Mesendoderm (in vitro differentiated cells): ENCODE measurements at regions not wholly inside any gene's neighbourhood (a gene's known extent, or its start where the extent isn't known, plus 50 kb on each side); places are given as distances from the start of the nearest gene placed in this dataset.
A peak's percentile ranks its signal among the peaks of the same experiment; 100 is the strongest.

Source experiments
- DNase-seq: peaks from one replicate; pipeline ENCODE4 v3.0.0; 2013
- H2AK5ac ChIP-seq: 2 replicates; pipeline ENCODE4 v1.6.1; 2013; ENCODE audit warnings: low read length, inconsistent platforms
- H2BK120ac ChIP-seq: 2 replicates; pipeline ENCODE4 v1.6.1; 2013; ENCODE audit warnings: low read depth, mild to moderate bottlenecking, low read length, moderate library complexity, mixed read lengths
- H2BK15ac ChIP-seq: replicated peaks from 2 replicates; pipeline ENCODE4 v1.6.1; 2013; ENCODE audit warnings: low read depth, mild to moderate bottlenecking, moderate library complexity
- H2BK5ac ChIP-seq: 2 replicates; pipeline ENCODE4 v1.6.1; 2013; ENCODE audit warnings: low read length, inconsistent platforms
- H3K18ac ChIP-seq: 2 replicates; pipeline ENCODE4 v1.6.1; 2013; ENCODE audit warnings: mild to moderate bottlenecking, low read length, mixed read lengths
- H3K23ac ChIP-seq: one replicate; pipeline ENCODE4 v1.6.1; 2013; ENCODE audit warnings: low read length
- H3K27ac ChIP-seq: 2 replicates; pipeline ENCODE4 v1.5.1; 2013; ENCODE audit warnings: low read depth, mild to moderate bottlenecking, inconsistent platforms, low read length, moderate library complexity
- H3K27me3 ChIP-seq: 2 replicates; pipeline ENCODE4 v1.6.1; 2013; ENCODE audit warnings: low read length, control low read depth, mild to moderate bottlenecking, inconsistent platforms; ENCODE audit not compliant: insufficient read depth, poor library complexity
- H3K36me3 ChIP-seq: 2 replicates; pipeline ENCODE4 v1.6.1; 2013; ENCODE audit warnings: low read length, inconsistent platforms; ENCODE audit not compliant: control insufficient read depth, insufficient read depth
- H3K4ac ChIP-seq: one replicate; pipeline ENCODE4 v1.6.1; 2013; ENCODE audit warnings: low read depth, mild to moderate bottlenecking, low read length, moderate library complexity
- H3K4me1 ChIP-seq: 2 replicates; pipeline ENCODE4 v1.6.1; 2013; ENCODE audit warnings: low read depth, low read length, inconsistent platforms; ENCODE audit not compliant: control insufficient read depth
- H3K4me2 ChIP-seq: 2 replicates; pipeline ENCODE4 v1.6.1; 2013; ENCODE audit warnings: low read length
- H3K4me3 ChIP-seq: 2 replicates; pipeline ENCODE4 v1.5.1; 2013; ENCODE audit warnings: mild to moderate bottlenecking, low read length
- H3K56ac ChIP-seq: one replicate; pipeline ENCODE4 v1.6.1; 2013; ENCODE audit warnings: low read length
- H3K79me1 ChIP-seq: 2 replicates; pipeline ENCODE4 v1.6.1; 2013; ENCODE audit warnings: low read length, inconsistent platforms
- H3K79me2 ChIP-seq: 2 replicates; pipeline ENCODE4 v1.6.1; 2013; ENCODE audit warnings: mild to moderate bottlenecking, low read length; ENCODE audit not compliant: control insufficient read depth, insufficient read depth
- H3K9ac ChIP-seq: 2 replicates; pipeline ENCODE4 v1.6.1; 2013; ENCODE audit warnings: low read length, inconsistent platforms
- H4K5ac ChIP-seq: one replicate; pipeline ENCODE4 v1.6.1; 2013; ENCODE audit warnings: low read length
- H4K8ac ChIP-seq: one replicate; pipeline ENCODE4 v1.6.1; 2013; ENCODE audit warnings: low read depth, mild to moderate bottlenecking, control low read depth, low read length, moderate library complexity
- WGBS: extraction: QIAGEN DNeasy Blood & Tissue Kit; methylation state at CpG from one replicate; pipeline ENCODE4 v1.1.7; 2013; ENCODE audit warnings: low lambda C conversion rate, missing lambda C conversion rate; ENCODE audit not compliant: insufficient coverage; ENCODE audit errors: extremely low coverage; 5-methylcytosine and 5-hydroxymethylcytosine counted together

DNA sequence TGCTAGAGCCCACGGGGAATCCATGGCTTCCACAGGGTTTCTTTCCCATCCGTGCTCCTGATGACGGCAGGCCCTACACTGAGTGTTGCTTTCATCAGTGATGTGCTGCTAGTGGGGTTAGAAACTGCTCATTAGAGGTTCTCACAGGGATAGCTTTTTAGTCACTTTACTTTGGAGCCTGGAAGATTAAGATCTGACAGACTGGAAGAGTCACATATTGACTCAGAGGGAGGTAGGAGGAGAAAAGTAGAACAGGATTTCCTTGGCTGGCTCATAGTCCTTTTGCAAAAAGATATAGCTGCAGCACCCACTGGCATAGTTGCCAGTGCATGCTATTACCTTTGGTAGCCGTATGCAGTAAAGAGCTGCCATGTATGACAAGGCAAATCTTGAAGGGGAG lies 890.3 kb downstream of the C6orf118 start:
- Histone ChIP-seq H3K4me1 (no peaks in the 10 kb centered on the region), H3K4me3 (no peak overlapping the region), H3K56ac (no peak overlapping the region), H4K5ac (no peak overlapping the region), H2AK5ac (no peak overlapping the region), H3K18ac (no peak overlapping the region), H2BK120ac (no peak overlapping the region), H3K4ac (no peak overlapping the region), H2BK5ac (no peak overlapping the region), H2BK15ac (no peak overlapping the region), H3K9ac (no peak overlapping the region), H3K79me2 (no peaks in the 10 kb centered on the region), H3K36me3 (no peaks in the 10 kb centered on the region), H3K4me2 (no peak overlapping the region), H3K27me3 (no peaks in the 10 kb centered on the region), H4K8ac (no peak overlapping the region), H3K23ac (no peak overlapping the region), H3K79me1 (no peaks in the 10 kb centered on the region), H3K27ac (no peak overlapping the region)
- DNase-seq: no peak
- WGBS: no CpG with 5 or more reads among the region's 4 CpGs

DNA sequence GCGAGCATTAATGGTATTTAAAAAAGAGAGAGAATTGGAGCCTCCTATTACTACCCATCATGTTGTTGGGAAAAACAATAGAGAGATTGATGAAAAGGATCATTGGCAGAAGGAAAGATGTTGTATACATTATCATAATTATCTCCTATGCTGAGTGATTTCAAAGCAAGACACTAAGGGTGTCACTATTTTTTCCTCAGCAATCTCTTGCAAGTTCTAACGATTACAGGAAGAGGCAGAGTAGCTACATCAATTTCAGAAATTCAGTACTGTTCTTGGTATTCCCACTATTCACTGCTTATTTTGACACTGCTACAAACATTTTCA lies 891.2 kb downstream of the C6orf118 start:
- H2AK5ac ChIP-seq: no peak overlapping the region
- H3K4me1 ChIP-seq: no peaks in the 10 kb centered on the region
- H2BK5ac ChIP-seq: no peak overlapping the region
- H3K9ac ChIP-seq: no peak overlapping the region
- H3K4me3 ChIP-seq: no peak overlapping the region
- no peak overlapping the region for H3K4ac ChIP-seq
- no CpG with 5 or more reads among the region's 2 CpGs for WGBS
- no peak overlapping the region for H3K27ac ChIP-seq
- H3K4me2 ChIP-seq: no peak overlapping the region
- no peaks in the 10 kb centered on the region for H3K27me3 ChIP-seq
- no peak overlapping the region for H3K56ac ChIP-seq
- no peak overlapping the region for H4K5ac ChIP-seq
- no peaks in the 10 kb centered on the region for H3K79me2 ChIP-seq
- no peak overlapping the region for H2BK120ac ChIP-seq
- no peak for DNase-seq
- no peaks in the 10 kb centered on the region for H3K79me1 ChIP-seq
- H3K36me3 ChIP-seq: no peaks in the 10 kb centered on the region
- no peak overlapping the region for H4K8ac ChIP-seq
- no peak overlapping the region for H3K18ac ChIP-seq
- H2BK15ac ChIP-seq: no peak overlapping the region
- H3K23ac ChIP-seq: no peak overlapping the region

DNA sequence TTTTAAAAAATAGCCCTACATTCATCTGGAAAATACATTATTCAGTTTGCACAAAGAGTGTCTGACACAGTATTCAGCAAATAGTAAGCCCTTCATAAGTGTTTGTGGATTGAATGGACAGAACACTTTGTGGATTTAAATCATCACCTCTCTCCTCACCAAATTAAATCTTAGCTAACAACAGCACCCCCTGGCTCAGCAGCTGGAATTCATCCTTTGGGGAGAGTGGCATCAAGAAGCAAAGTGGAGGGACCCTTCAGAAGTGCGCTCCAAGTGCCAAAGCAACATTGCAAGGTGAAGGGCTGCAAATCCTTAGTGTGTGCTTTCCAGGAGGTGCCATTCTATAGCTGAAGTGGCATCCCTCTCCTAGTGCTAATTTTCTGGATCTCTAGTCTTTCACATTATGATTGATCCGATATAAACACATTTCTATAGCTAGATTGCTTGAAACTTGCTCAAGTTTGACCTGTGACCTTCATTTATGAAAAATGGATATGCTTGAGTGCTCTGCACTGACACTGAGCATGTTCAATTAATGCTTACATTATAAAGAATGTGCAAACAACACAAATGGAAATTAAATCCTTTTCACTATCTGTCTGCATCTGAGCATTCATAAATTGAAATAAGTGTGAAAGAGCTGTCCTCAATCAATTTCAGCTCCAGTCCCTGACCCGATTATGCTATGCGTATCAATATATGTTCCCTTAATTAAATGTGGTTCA lies 891.7 kb downstream of the C6orf118 start:
- Histone ChIP-seq H4K5ac (no peak overlapping the region), H3K4me3 (no peak overlapping the region), H2BK15ac (no peak overlapping the region), H3K27ac (no peak overlapping the region), H2BK5ac (no peak overlapping the region), H3K18ac (no peak overlapping the region), H3K79me1 (no peaks in the 10 kb centered on the region), H3K23ac (no peak overlapping the region), H3K4me1 (no peaks in the 10 kb centered on the region), H2BK120ac (no peak overlapping the region), H3K9ac (no peak overlapping the region), H3K4ac (no peak overlapping the region), H3K4me2 (no peak overlapping the region), H3K36me3 (no peaks in the 10 kb centered on the region), H2AK5ac (no peak overlapping the region), H4K8ac (no peak overlapping the region), H3K27me3 (no peaks in the 10 kb centered on the region), H3K56ac (no peak overlapping the region), H3K79me2 (no peaks in the 10 kb centered on the region)
- no CpG with 5 or more reads among the region's 4 CpGs for WGBS
- DNase-seq: peak; percentile 23

DNA sequence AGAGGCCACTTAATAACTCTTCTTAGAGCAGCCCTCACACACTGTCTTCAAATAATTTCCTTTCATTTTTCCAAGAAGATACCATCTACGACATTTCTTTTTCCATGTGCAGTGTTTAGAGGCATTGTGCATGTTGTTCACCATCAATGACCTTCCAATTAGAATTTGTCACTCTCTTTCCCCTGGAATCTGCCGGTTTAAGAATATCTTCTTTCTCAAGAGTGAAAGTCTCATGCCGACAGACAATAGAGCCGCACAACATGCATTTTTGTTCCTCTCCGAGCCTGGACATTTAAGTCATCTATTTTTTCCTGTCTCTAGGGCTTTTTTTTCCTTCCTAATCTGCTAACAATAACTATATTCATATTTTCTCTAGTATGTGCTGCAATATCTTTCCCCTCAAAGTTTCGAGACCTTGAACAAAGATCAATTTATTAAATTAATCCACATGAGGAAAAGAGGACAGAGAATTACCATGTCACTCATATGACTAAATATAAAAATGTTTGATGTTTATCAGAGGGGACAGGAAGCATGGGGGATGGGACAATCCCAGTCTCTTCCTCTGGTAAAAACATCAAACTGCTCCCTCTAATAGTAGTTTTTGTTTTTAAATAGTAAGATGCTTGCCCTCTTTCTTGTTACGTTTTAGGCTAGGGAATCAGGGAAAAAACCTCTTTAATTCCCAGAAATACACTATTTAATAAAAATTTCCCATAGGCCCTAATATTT lies 893.4 kb downstream of the C6orf118 start:
- Histone ChIP-seq H3K18ac (no peak overlapping the region), H3K79me2 (no peaks in the 10 kb centered on the region), H3K9ac (no peak overlapping the region), H4K8ac (no peak overlapping the region), H2AK5ac (no peak overlapping the region), H3K56ac (no peak overlapping the region), H3K4me1 (no peaks in the 10 kb centered on the region), H3K23ac (no peak overlapping the region), H3K4ac (no peak overlapping the region), H2BK5ac (no peak overlapping the region), H4K5ac (no peak overlapping the region), H3K4me3 (no peak overlapping the region), H3K4me2 (no peak overlapping the region), H3K27me3 (no peaks in the 10 kb centered on the region), H3K79me1 (no peaks in the 10 kb centered on the region), H2BK15ac (no peak overlapping the region), H3K27ac (no peak overlapping the region), H2BK120ac (no peak overlapping the region), H3K36me3 (no peaks in the 10 kb centered on the region)
- WGBS: no CpG with 5 or more reads among the region's 7 CpGs
- no peak for DNase-seq

DNA sequence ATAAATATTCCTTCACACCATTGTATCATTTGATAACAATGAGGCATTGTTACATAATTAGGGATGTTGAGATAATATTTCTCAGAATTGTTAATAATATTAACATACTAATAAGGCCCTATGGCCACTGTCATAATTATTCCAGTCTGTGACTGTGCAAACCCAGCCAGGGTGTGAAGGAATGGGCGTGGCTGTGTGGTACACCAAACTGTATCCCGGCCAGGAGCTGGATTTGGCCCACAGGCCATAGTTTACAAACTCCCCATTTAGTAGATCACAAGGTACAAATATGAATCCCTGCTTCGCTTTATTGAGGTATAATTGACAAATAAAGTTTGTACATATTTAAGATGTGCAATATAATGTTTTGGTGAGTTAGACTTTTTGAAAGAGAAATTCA lies 894.7 kb downstream of the C6orf118 start:
- no peak overlapping the region for H3K23ac ChIP-seq
- H3K9ac ChIP-seq: no peak overlapping the region
- no peaks in the 10 kb centered on the region for H3K79me1 ChIP-seq
- H2BK5ac ChIP-seq: no peak overlapping the region
- no peaks in the 10 kb centered on the region for H3K79me2 ChIP-seq
- no peak for DNase-seq
- no peak overlapping the region for H4K5ac ChIP-seq
- H3K4me1 ChIP-seq: no peaks in the 10 kb centered on the region
- H2BK15ac ChIP-seq: no peak overlapping the region
- no peak overlapping the region for H3K4me2 ChIP-seq
- H2AK5ac ChIP-seq: no peak overlapping the region
- H3K4ac ChIP-seq: no peak overlapping the region
- H3K4me3 ChIP-seq: no peak overlapping the region
- no peaks in the 10 kb centered on the region for H3K36me3 ChIP-seq
- H2BK120ac ChIP-seq: no peak overlapping the region
- no peaks in the 10 kb centered on the region for H3K27me3 ChIP-seq
- H4K8ac ChIP-seq: no peak overlapping the region
- no peak overlapping the region for H3K27ac ChIP-seq
- WGBS: no CpG with 5 or more reads among the region's 3 CpGs
- no peak overlapping the region for H3K56ac ChIP-seq
- H3K18ac ChIP-seq: no peak overlapping the region

DNA sequence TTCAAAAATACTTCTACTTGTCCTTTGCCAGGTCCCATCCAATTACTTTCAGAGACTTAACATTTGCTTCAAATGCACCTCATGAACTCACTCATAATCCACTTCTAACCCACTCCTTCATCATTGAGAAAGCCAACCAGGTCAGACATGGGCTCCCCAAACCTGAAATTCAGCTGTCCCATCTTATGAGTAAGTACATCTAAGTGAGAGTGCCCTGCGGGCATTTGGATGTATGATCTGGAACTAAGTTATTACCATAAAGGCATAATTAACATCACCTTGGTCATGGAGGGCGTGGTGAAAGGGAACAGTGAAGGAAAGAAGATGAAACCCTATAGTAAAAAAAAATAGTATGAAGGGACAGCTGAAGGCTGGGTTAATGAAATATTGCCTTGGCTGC lies 896.8 kb downstream of the C6orf118 start:
- Histone ChIP-seq H3K36me3 (no peaks in the 10 kb centered on the region), H3K18ac (no peak overlapping the region), H2BK5ac (no peak overlapping the region), H3K23ac (no peak overlapping the region), H3K56ac (no peak overlapping the region), H3K4me1 (no peaks in the 10 kb centered on the region), H3K4me3 (no peak overlapping the region), H4K5ac (no peak overlapping the region), H2AK5ac (no peak overlapping the region), H3K27me3 (no peaks in the 10 kb centered on the region), H3K9ac (no peak overlapping the region), H4K8ac (no peak overlapping the region), H3K79me2 (no peaks in the 10 kb centered on the region), H3K4ac (no peak overlapping the region), H3K27ac (no peak overlapping the region), H2BK15ac (no peak overlapping the region), H2BK120ac (no peak overlapping the region), H3K4me2 (no peak overlapping the region), H3K79me1 (no peaks in the 10 kb centered on the region)
- whole genome bisulfite sequencing: no CpG with 5 or more reads among the region's 2 CpGs
- no peak for DNase-seq
